D721Med (cell line): ENCODE measurements at regions not wholly inside any gene's neighbourhood (a gene's known extent, or its start where the extent isn't known, plus 50 kb on each side); places are given as distances from the start of the nearest gene placed in this dataset.

Experiments used
- DNase-seq: peaks from one replicate; pipeline ENCODE4 v3.0.0; 2011; ENCODE audit warnings: low spot score; ENCODE audit not compliant: insufficient read length
- FAIRE-seq: peaks from 2 replicates; lab custom pipeline; 2011; peaks lifted over from hg19 to GRCh38; lab: Jason Lieb, UNC
- CTCF ChIP-seq: IDR thresholded peaks from 2 replicates; pipeline ENCODE4 v1.5.1; 2012; ENCODE audit warnings: mild to moderate bottlenecking, control low read depth; ENCODE audit not compliant: insufficient read depth; ENCODE audit errors: missing control alignments

GRCh38 chr3:132262956-132263355, 54.3 kb upstream of the ACP3 start:
- DNase-seq = no peak
- no peak for TF ChIP-seq CTCF
- FAIRE-seq = no peak

GRCh38 chr3:132265028-132265427, 52.2 kb upstream of the ACP3 start:
- no peak for TF ChIP-seq CTCF
- FAIRE-seq (no peak), DNase-seq (no peak)

GRCh38 chr3:132265488-132265887, 51.7 kb upstream of the ACP3 start:
- TF ChIP-seq CTCF = no peak
- FAIRE-seq (no peak), DNase-seq (no peak)

GRCh38 chr3:132267391-132267993, 49.7 kb upstream of the ACP3 start:
- DNase-seq = no peak
- FAIRE-seq = no peak
- TF ChIP-seq CTCF = no peak
